ENCODE measurements at regions not wholly inside any gene's neighbourhood (a gene's known extent, or its start where the extent isn't known, plus 50 kb on each side); places are given as distances from the start of the nearest gene placed in this dataset.

DNA sequence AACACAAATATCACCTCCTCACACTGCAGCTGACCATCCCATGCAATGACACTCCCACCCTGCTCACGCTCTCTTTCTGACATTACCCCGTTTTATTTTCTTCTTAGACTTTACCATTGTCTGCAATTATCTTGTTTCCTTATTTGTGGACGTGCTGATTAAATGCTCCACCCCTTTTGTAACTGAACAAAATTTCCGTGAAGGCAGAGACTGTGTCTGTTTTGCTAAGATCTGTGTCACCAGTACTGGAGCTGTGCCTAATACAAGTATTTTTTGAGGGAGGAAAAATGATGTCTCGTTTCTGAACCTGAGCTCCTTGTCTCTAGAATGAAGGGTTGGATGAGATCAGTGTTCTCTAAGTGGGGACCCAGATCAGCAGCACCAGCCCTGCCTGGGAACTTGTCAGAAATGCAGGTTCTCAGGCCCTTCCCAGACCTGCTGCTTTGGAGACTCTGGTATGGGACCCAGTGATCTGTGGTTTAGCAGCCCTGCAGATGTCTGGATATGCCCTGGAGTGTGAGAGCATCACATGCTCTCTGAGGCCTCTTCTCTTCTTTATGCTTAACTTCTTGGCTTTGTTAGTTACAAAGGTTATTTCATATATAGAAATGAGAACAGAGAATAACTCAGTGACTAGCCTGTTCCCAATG lies 181.7 kb upstream of the GAS1 start:
- no peaks in the 10 kb centered on the region for H3K36me3 ChIP-seq (ENCODE audit: control insufficient read depth in 4 of 4, insufficient read depth in 4 of 4, low read length in 4 of 4)
- DNase-seq (no peak), ATAC-seq (ENCODE audit: insufficient read depth, low FRiP score) (no peak)
- TF ChIP-seq, protein P1, sequence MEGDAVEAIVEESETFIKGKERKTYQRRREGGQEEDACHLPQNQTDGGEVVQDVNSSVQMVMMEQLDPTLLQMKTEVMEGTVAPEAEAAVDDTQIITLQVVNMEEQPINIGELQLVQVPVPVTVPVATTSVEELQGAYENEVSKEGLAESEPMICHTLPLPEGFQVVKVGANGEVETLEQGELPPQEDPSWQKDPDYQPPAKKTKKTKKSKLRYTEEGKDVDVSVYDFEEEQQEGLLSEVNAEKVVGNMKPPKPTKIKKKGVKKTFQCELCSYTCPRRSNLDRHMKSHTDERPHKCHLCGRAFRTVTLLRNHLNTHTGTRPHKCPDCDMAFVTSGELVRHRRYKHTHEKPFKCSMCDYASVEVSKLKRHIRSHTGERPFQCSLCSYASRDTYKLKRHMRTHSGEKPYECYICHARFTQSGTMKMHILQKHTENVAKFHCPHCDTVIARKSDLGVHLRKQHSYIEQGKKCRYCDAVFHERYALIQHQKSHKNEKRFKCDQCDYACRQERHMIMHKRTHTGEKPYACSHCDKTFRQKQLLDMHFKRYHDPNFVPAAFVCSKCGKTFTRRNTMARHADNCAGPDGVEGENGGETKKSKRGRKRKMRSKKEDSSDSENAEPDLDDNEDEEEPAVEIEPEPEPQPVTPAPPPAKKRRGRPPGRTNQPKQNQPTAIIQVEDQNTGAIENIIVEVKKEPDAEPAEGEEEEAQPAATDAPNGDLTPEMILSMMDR (IDR thresholded peaks at IDR 0.05; ENCODE audit: control extremely low read depth, extremely low read depth), result no peak
- no peak overlapping the region for H3K9ac ChIP-seq (ENCODE audit: insufficient read depth in 1 of 2, low read length in 2 of 2)
- no peak overlapping the region for H3K27ac ChIP-seq (ENCODE audit: low read depth in 1 of 2, low read length in 1 of 2)
- no peak overlapping the region for H3K4me3 ChIP-seq
- 71 to 79% methylated on average over 5 of the region's 5 CpGs for WGBS, 2 donors
- H3K9me3 ChIP-seq (ENCODE audit: control insufficient read depth in 4 of 4, insufficient read depth in 3 of 4, low read length in 3 of 4), result peaks cover 0 to 2% (median 0%) of the 10 kb centered on the region in 4 donors
- H3K4me1 ChIP-seq (ENCODE audit: control insufficient read depth in 5 of 5, insufficient read depth in 5 of 5, low read length in 5 of 5), result peaks cover 0 to 5% (median 0%) of the 10 kb centered on the region in 5 donors
- H3K27me3 ChIP-seq (ENCODE audit: control insufficient read depth in 3 of 3, insufficient read depth in 3 of 3, low read length in 2 of 3), result no peaks in the 10 kb centered on the region

DNA sequence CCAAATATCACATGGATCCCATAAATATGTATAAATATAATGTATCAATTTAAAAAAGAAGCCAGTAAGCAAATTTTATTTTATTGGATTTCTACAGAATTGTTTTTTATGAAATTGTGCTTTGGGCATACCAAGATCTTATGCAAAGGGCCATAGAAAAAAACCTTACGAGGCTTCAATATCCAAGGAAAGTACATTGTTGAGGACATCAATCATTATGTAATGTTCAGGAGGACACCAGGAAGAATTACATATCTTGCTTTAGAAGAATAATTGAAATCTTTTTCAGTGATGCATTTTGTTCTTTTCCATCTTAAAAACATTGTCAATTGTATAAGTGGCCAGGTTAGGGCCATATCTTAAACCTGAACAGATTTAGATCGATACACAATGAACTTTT lies 187.8 kb upstream of the GAS1 start:
- WGBS, 2 donors, result 90 to 95% methylated on average over 2 of the region's 2 CpGs
- no peak overlapping the region for H3K27ac ChIP-seq (ENCODE audit: low read depth in 1 of 2, low read length in 1 of 2)
- H3K9ac ChIP-seq (ENCODE audit: insufficient read depth in 1 of 2, low read length in 2 of 2), result no peak overlapping the region
- TF ChIP-seq, protein P1 (IDR thresholded peaks at IDR 0.05; ENCODE audit: control extremely low read depth, extremely low read depth), result no peak
- H3K4me1 ChIP-seq (ENCODE audit: control insufficient read depth in 5 of 5, insufficient read depth in 5 of 5, low read length in 5 of 5), result peaks cover 0 to 4% (median 0%) of the 10 kb centered on the region in 5 donors
- H3K9me3 ChIP-seq (ENCODE audit: control insufficient read depth in 4 of 4, insufficient read depth in 3 of 4, low read length in 3 of 4), result peaks cover 0 to 2% (median 0%) of the 10 kb centered on the region in 4 donors
- no peaks in the 10 kb centered on the region for H3K36me3 ChIP-seq (ENCODE audit: control insufficient read depth in 4 of 4, insufficient read depth in 4 of 4, low read length in 4 of 4)
- ATAC-seq (ENCODE audit: insufficient read depth, low FRiP score) (no peak), DNase-seq (no peak)
- no peaks in the 10 kb centered on the region for H3K27me3 ChIP-seq (ENCODE audit: control insufficient read depth in 3 of 3, insufficient read depth in 3 of 3, low read length in 2 of 3)
- no peak overlapping the region for H3K4me3 ChIP-seq

DNA sequence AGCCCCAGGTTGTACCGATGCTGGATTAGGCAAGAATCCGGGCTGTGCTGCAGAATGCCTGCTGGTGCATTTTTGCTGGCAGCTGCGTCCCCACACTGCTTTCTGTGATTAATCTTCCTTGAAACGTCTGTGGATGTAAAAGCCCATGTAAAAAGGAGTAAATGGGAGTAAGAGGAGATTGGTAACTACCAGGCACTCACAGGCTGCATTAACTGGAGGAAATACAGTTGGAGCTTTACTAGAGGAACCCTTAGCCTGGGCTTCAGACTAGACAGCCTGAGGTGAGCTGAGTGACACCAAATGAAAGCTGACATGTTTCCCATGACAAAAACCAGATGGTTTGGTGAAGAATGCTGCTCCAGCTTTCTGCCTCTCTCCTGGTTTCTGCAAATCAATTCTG lies 190.4 kb upstream of the GAS1 start:
- Histone ChIP-seq H3K4me1 (ENCODE audit: control insufficient read depth in 5 of 5, insufficient read depth in 5 of 5, low read length in 5 of 5) (peaks cover 0 to 4% (median 0%) of the 10 kb centered on the region in 5 donors), H3K27me3 (ENCODE audit: control insufficient read depth in 3 of 3, insufficient read depth in 3 of 3, low read length in 2 of 3) (no peaks in the 10 kb centered on the region), H3K36me3 (ENCODE audit: control insufficient read depth in 4 of 4, insufficient read depth in 4 of 4, low read length in 4 of 4) (no peaks in the 10 kb centered on the region), H3K4me3 (no peak overlapping the region), H3K9me3 (ENCODE audit: control insufficient read depth in 4 of 4, insufficient read depth in 3 of 4, low read length in 3 of 4) (no peaks in the 10 kb centered on the region), H3K27ac (ENCODE audit: low read depth in 1 of 2, low read length in 1 of 2) (no peak overlapping the region), H3K9ac (ENCODE audit: insufficient read depth in 1 of 2, low read length in 2 of 2) (no peak overlapping the region)
- TF ChIP-seq, protein P1 (IDR thresholded peaks at IDR 0.05; ENCODE audit: control extremely low read depth, extremely low read depth), result no peak
- 53 to 72% methylated on average over 4 of the region's 4 CpGs for WGBS, 2 donors
- ATAC-seq (ENCODE audit: insufficient read depth, low FRiP score) (no peak), DNase-seq (no peak)

Measured in lung (tissue), 11 donors.